Aorta (tissue), 5 donors: ENCODE measurements at regions not wholly inside any gene's neighbourhood (a gene's known extent, or its start where the extent isn't known, plus 50 kb on each side); places are given as distances from the start of the nearest gene placed in this dataset.

Source experiments
- ATAC-seq: fragments of 200-7000 bp; cut with Tn5 transposase; one replicate; pipeline ENCODE4 v1.9.1; 2022; ENCODE audit warnings: moderate library complexity; ENCODE audit not compliant: low FRiP score
- DNase-seq, 2 donors: peaks; one replicate each; pipeline ENCODE4 v3.0.0-alpha.2; 2020
- H3K27ac ChIP-seq, 2 donors: one replicate each; pipeline ENCODE4 v1.5.1; 2013; ENCODE audit warnings: low read length in 2 of 2, mild to moderate bottlenecking in 2 of 2, moderate library complexity in 2 of 2, control low read depth in 1 of 2, inconsistent platforms in 1 of 2, low read depth in 1 of 2
- H3K27me3 ChIP-seq, 2 donors: one replicate each; pipeline ENCODE4 v1.6.1; 2013; ENCODE audit warnings: control low read depth in 1 of 2, low read length in 1 of 2, mild to moderate bottlenecking in 1 of 2, moderate library complexity in 1 of 2; ENCODE audit not compliant: insufficient read depth in 2 of 2, control insufficient read depth in 1 of 2
- H3K36me3 ChIP-seq, 2 donors: one replicate each; pipeline ENCODE4 v1.6.1; 2013; ENCODE audit warnings: control low read depth in 1 of 2, low read length in 1 of 2, mild to moderate bottlenecking in 1 of 2; ENCODE audit not compliant: insufficient read depth in 2 of 2, control insufficient read depth in 1 of 2
- H3K4me1 ChIP-seq, 2 donors: one replicate each; pipeline ENCODE4 v1.6.1; 2013; ENCODE audit warnings: low read length in 2 of 2, control low read depth in 1 of 2, mild to moderate bottlenecking in 1 of 2, moderate library complexity in 1 of 2; ENCODE audit not compliant: insufficient read depth in 2 of 2, control insufficient read depth in 1 of 2
- H3K4me3 ChIP-seq, 2 donors: one replicate each; pipeline ENCODE4 v1.5.1; 2013; ENCODE audit warnings: low read length in 2 of 2, control low read depth in 1 of 2, mild to moderate bottlenecking in 1 of 2
- H3K9me3 ChIP-seq: one replicate; pipeline ENCODE4 v1.6.1; 2013; ENCODE audit warnings: mild to moderate bottlenecking, low read length; ENCODE audit not compliant: control insufficient read depth
- WGBS, 2 donors: extraction: QIAGEN DNeasy Blood & Tissue Kit; methylation state at CpG; one replicate each; pipeline ENCODE4 v1.1.7; 2013; 5-methylcytosine and 5-hydroxymethylcytosine counted together
- intact Hi-C, 2 donors: fragments of 100-400 bp; cut with DNase I; formaldehyde crosslinking; loops; one replicate each; pipeline versions ENCODE4 v1.14.2 to v1.15.0; 2022
- donor health status: healthy with polysubstance abuse.
- donor health status: Bipolar disorder and iron deficiency.
- donor health status: DM: no; HTN: no; CAD: no.
- donor health status: DM: no; HTN: no; CAD: no.
- donor health status: DM: yes; HTN: yes; CAD: no.

DNA sequence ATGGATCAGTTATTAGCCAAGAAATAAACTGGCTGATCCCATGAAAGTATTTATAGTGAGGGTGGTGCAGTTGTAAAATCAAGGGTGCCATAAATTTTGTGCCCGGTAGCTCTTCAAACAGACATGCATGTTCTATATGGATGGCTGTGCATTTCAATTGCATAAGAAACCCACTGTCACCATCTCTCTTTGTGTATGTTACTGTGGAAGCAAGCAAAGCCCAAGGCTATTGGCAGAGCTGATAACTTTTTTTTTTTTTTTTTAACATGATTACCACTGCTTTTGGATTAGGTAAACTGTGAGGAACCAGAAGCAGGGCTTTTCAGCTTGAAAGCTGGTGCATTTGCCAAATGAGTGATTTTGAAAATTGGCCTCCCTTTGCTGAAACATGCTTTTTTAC lies 332.6 kb downstream of the SOX11 start:
- H3K4me3 ChIP-seq: no peak overlapping the region
- no peaks in the 10 kb centered on the region for H3K9me3 ChIP-seq
- 86 to 88% methylated on average over 1 of the region's 1 CpG for WGBS, 2 donors
- no peak overlapping the region for H3K27ac ChIP-seq
- no peak for DNase-seq
- intact Hi-C loops: no loop called here
- no peaks in the 10 kb centered on the region for H3K27me3 ChIP-seq
- no peaks in the 10 kb centered on the region for H3K4me1 ChIP-seq
- no peaks in the 10 kb centered on the region for H3K36me3 ChIP-seq
- no peak for ATAC-seq

DNA sequence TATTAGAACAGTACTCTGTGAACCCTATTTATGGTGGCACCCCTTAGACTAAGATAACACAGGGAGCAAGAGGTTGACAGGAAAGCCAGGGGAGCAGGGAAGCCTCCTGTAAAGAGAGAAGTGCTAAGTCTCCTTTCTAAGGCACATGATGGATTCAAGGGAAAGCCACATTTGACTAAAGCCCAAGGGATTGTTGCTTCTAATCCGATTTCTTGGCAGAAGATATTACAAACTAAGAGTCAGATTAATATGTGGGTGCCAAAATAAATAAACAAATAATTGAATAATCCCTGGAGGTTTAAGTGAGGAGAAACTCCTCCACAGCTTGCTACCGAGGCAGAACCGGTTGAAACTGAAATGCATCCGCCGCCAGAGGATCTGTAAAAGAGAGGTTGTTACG lies 333.2 kb downstream of the SOX11 start:
- Histone ChIP-seq H3K4me3 (no peak overlapping the region), H3K4me1 (no peaks in the 10 kb centered on the region), H3K27ac (no peak overlapping the region), H3K9me3 (no peaks in the 10 kb centered on the region), H3K27me3 (no peaks in the 10 kb centered on the region), H3K36me3 (no peaks in the 10 kb centered on the region)
- ATAC-seq (no peak), DNase-seq (no peak)
- 59 to 65% methylated on average over 6 of the region's 6 CpGs for WGBS, 2 donors
- intact Hi-C loops: no loop called here

DNA sequence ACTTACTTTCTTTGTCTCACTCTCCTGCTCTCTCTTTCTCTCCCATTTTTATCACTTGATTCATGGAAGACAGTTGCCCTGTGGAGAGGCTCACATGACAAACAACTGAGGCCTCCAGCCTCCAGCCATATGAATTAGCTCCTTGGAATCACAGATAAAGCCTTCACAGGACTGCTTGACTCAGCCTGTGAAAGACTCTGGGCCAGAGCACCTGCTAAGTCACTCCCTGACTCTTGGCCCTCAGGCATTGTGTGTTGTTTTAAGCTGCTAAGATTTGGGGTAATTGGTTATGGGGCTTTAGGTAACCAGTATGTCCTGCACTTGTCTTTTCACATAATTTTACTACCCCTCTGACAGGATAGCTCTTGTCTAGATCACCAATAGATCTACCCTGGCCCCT lies 334.9 kb downstream of the SOX11 start:
- intact Hi-C loops: no loop called here
- H3K9me3 ChIP-seq: no peaks in the 10 kb centered on the region

DNA sequence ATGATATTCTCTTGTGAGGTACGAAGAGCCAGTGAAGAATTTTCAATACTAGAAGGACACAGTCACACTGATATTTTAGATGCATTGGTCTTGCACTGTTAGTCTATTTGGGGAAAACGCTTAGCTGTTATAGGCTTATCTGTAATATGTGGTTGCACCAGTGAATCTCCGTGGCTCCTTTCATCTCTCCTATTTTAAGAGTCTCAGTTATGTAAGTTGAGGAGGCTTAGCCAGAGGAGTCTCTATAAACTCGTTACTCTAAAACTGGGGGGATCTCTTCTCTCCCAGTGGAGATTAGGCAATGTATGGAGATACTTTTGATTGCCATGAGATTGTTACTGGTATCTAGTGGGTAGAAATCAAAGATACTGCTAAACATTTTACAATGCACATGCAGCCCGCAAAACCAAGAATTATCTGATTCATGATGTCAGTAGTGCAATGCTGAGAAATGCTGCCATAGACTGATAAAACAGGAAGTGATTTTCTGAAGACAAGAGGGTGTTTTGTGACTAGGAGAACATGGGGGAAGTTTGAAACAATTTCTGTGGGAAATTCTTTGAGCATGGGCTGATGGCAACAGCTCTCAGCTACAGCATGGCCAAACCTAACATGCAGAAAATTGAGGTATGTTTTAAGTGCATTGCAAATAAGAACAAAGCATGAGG lies 339.1 kb downstream of the SOX11 start:
- Histone ChIP-seq H3K9me3 (peaks cover 1% of the 10 kb centered on the region), H3K27me3 (no peaks in the 10 kb centered on the region), H3K4me1 (no peaks in the 10 kb centered on the region), H3K4me3 (no peak overlapping the region), H3K36me3 (no peaks in the 10 kb centered on the region), H3K27ac (no peak overlapping the region)
- intact Hi-C loops: no loop called here
- no peak for ATAC-seq
- no peak for DNase-seq
- WGBS, 2 donors: 68 to 71% methylated on average over 5 of the region's 5 CpGs

More for the DNA sequence above, 334.9 kb downstream of the SOX11 start:
- H3K4me1 ChIP-seq: no peaks in the 10 kb centered on the region
- H3K4me3 ChIP-seq: no peak overlapping the region
- no peaks in the 10 kb centered on the region for H3K36me3 ChIP-seq
- no peaks in the 10 kb centered on the region for H3K27me3 ChIP-seq
- no peak overlapping the region for H3K27ac ChIP-seq
- DNase-seq (no peak), ATAC-seq (no peak)

DNA sequence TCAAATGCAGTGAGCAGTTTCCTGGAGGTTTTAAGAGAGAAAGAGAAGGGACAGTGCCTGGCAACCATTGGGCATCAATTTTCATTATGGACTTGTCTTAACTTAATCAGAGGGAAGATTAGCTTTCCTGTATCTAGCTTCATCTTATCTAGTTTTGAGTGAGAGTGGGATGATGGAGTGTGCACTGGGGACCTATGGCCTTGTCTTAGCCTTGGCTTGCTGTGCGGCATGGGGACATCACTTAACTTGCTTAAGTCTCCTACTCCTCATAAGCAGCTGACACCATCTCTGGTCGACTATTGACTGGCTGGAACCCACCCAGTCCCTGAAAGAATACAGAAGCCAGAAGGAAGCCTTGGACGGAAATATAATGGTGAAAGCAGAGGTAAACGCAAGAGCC lies 344.0 kb downstream of the SOX11 start:
- Histone ChIP-seq H3K4me3 (no peak overlapping the region), H3K9me3 (peaks cover 2% of the 10 kb centered on the region), H3K27ac (no peak overlapping the region), H3K27me3 (no peaks in the 10 kb centered on the region), H3K4me1 (no peaks in the 10 kb centered on the region), H3K36me3 (no peaks in the 10 kb centered on the region)
- WGBS, 2 donors: 74 to 76% methylated on average over 4 of the region's 4 CpGs
- intact Hi-C loops: no loop called here
- DNase-seq (no peak), ATAC-seq (no peak)

DNA sequence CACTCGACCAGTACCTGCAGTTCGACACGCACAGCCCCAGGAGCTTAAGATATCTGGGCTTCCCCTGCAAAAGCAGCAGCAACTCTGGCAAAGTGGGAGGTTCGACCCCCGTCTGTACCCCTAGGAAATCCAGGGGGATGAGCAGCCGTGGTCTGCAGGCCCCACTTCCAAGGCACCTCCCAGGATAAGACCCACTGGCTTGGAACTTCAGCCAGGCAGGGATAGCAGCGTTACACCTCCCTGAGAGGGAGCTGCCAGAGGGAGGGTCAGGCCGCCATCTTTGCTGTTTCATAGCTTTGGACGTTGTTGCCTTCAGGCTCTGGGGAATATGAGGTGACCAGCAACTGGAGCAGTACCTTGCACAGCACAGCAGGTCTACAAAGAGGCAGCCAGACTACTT lies 351.1 kb downstream of the SOX11 start:
- H3K27me3 ChIP-seq: no peaks in the 10 kb centered on the region
- WGBS, 2 donors: 85 to 87% methylated on average over 9 of the region's 9 CpGs
- H3K27ac ChIP-seq: no peak overlapping the region
- H3K4me1 ChIP-seq: no peaks in the 10 kb centered on the region
- intact Hi-C loops: no loop called here
- ATAC-seq (no peak), DNase-seq (no peak)
- no peaks in the 10 kb centered on the region for H3K36me3 ChIP-seq
- H3K4me3 ChIP-seq: no peak overlapping the region
- peaks cover 1% of the 10 kb centered on the region for H3K9me3 ChIP-seq

DNA sequence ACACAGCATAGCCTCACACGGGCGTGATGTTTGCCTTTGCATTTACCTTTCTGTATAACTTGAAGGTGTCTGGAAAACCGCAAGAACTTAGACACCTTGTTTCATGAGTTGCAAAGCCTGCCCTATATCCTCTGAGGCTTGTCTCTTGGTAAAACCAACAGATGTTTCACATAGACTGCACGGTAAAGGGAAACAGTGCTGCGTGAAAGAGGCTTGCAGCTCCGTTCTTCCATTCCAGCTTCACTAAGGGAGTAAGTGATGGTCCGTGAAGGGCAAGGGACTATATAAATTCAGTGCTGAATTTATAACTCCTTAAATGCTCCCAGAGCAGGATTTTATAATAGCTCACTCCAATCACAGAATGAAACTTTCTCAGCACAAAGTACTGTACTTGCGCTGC lies 360.5 kb downstream of the SOX11 start:
- DNase-seq: no peak
- 44 to 53% methylated on average over 8 of the region's 8 CpGs for WGBS, 2 donors
- Histone ChIP-seq H3K27ac (no peak overlapping the region), H3K27me3 (no peaks in the 10 kb centered on the region), H3K9me3 (no peaks in the 10 kb centered on the region), H3K4me1 (no peaks in the 10 kb centered on the region), H3K36me3 (no peaks in the 10 kb centered on the region), H3K4me3 (no peak overlapping the region)
- intact Hi-C loops: no loop called here
- no peak for ATAC-seq

DNA sequence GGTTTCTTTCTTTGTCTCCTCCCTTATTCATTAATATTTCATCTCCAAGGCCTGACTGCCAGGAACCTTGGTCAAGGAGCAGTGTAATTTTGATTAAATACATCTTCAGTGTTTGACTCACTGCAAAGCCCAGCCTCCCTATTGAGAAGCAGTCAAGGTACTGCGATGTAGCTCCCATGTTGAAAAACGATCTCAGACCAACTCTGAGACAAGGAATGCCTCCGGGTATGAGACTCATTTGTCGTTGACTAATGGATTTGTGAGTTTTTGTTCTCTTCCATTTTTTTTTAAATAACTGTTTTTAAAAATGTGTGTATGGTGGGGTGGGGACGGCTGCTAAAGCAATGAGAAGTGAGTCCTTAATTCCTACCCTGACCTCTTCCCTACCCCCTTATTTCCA lies 361.6 kb downstream of the SOX11 start:
- H3K4me1 ChIP-seq: no peaks in the 10 kb centered on the region
- DNase-seq (no peak), ATAC-seq (no peak)
- H3K36me3 ChIP-seq: no peaks in the 10 kb centered on the region
- intact Hi-C loops: no loop called here
- no peaks in the 10 kb centered on the region for H3K9me3 ChIP-seq
- WGBS, 2 donors: 22% methylated on average over 5 of the region's 5 CpGs
- no peak overlapping the region for H3K27ac ChIP-seq
- H3K27me3 ChIP-seq: no peaks in the 10 kb centered on the region
- no peak overlapping the region for H3K4me3 ChIP-seq

DNA sequence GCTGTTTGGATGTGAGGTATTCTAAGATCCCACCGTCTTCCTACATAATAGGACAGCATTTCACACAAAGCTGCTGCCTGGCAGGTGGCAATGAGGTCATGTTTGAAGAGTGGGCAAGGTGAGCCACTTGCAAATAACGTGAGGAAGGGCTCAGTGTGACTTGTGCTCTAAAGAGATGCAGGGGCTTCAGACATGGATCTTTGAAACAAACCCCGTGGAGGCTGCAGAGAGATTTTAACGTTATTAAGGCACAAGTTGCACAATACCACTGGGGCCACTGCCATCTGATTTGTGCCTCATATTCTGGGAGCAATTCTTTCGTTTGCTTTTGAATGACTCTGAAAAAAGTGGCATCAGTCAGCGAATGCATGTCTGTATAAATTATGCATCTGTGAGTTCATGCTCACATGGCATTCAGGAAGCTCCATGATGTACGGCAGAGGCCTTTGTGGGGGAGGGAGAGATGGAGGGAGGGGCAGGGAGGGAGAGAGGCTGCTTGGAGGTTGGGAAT lies 362.0 kb downstream of the SOX11 start:
- intact Hi-C loops: no loop called here
- ATAC-seq: no peak
- no peak for DNase-seq
- no peaks in the 10 kb centered on the region for H3K27me3 ChIP-seq
- no peaks in the 10 kb centered on the region for H3K9me3 ChIP-seq
- no peaks in the 10 kb centered on the region for H3K4me1 ChIP-seq
- no peaks in the 10 kb centered on the region for H3K36me3 ChIP-seq
- no peak overlapping the region for H3K4me3 ChIP-seq
- H3K27ac ChIP-seq: no peak overlapping the region
- 9 to 17% methylated on average over 7 of the region's 7 CpGs for WGBS, 2 donors
